GM19468 (cell line): ENCODE measurements at regions not wholly inside any gene's neighbourhood (a gene's known extent, or its start where the extent isn't known, plus 50 kb on each side); places are given as distances from the start of the nearest gene placed in this dataset.

Experiments
- ATAC-seq: cut with Tn5 transposase; IDR thresholded peaks from one replicate; pipeline ENCODE4 v1.9.1; 2021; ENCODE audit warnings: mild to moderate bottlenecking, moderate library complexity, moderate number of reproducible peaks; ENCODE audit not compliant: unreplicated experiment; ENCODE audit errors: extremely low read depth

DNA sequence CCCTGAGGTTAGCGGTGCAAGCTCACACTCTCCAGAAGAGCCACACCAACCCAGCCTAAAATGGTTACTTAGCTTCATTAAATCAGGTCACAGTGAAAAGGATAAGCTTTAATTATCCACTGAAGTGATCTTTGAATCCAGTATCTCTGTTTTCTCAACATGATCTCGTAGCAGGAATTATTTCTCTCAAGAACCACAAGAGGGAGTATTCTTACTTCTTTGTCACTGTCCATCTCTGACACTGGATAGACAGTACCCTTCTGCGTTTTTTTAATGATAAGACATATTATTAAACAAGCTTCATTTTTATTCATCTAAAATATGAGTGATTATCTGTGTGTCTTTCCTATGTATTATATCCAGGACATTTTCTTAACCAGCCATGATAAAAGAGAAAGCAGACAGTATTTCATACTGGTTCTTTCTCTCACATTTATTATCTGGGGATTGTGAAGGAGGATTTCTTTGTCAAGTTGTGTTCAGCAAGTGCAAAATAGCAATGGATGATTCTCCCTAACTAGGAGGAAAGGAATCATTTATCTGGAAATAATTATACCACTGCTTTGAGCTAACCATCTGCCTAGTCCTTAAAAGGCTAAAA lies 105.4 kb upstream of the CCDC54 start:
- ATAC-seq: peak; percentile 63

DNA sequence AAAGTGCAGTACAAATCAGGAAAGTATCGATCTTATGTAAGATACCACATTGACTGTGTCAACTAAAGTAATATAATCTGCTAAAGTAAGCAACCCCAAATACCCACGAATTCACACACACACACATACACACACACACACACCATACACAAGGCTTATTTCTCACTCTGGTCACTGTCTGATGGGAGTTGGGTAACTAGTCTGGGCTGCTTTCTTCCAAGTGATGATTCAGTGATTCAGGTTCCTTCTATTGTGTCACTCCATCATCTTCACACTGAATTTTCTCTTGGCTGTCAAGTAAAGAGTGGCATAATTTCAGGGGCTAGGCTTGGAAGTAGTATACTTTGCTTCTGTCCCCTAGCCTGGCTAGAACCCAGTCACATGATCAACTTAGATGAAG lies 104.8 kb upstream of the CCDC54 start:
- ATAC-seq: no peak

DNA sequence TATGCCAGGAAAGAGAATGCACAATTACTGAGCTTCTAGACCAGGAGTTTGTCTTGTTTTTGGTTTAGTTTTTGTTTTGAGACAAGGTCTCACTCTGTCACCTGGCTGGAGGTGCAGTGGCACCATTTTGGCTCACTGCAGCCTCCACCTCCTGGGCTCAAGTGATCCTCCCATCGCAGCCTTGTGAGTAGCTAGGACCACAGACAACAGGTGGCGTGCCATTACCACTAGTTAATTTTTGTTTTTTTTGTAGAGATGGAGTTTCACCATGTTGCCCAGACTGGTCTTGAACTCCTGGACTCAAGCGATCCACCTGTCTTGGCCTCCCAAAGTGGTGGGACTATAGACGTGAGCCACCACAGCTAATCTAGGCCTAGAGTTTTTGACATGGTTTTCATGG lies 104.4 kb upstream of the CCDC54 start:
- ATAC-seq: no peak

GRCh38 chr3:107273771-107274170 lies 103.5 kb upstream of the CCDC54 start:
- ATAC-seq: no peak

- ATAC-seq: no peak
Measured at GRCh38 chr3:107275511-107275910, 101.7 kb upstream of the CCDC54 start.

GRCh38 chr3:107283948-107284347 lies 93.3 kb upstream of the CCDC54 start:
- ATAC-seq: no peak

DNA sequence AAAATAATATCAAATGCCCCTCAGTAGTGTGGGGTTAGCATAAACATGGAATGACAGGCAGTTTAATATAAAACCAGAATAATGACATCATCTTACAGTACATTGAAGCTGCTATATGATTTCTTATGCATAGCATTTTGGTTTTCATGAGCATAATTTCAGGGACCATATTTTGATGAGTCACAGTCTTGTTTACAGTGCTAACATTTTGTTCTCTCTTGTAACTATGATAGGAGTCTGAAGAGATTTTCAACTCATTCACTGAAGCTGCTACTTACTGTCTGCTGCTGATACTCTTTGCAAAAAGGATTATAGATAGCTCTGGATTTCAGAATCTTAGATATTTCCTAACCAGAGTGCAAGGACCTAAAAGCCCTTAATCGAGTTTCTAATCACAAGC lies 92.6 kb upstream of the CCDC54 start:
- no peak for ATAC-seq

DNA sequence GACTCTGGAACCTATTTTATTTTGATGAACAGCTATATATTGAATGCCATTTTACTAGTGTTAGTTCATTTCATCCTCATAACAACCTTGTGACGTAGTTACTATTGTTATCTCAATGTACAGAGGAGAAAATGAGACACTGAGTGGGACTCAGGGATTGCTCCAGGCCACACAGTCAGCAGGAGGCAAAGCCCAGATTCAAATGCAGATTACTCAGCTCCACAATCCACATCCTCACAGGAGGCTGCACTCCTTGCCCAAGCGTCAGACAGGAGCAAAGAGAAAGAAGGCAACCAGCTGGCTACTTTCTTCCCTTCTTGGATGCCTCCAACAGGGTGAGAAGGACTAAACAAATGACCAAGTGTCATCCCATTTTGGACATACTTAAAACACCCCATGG lies 92.0 kb upstream of the CCDC54 start:
- no peak for ATAC-seq

DNA sequence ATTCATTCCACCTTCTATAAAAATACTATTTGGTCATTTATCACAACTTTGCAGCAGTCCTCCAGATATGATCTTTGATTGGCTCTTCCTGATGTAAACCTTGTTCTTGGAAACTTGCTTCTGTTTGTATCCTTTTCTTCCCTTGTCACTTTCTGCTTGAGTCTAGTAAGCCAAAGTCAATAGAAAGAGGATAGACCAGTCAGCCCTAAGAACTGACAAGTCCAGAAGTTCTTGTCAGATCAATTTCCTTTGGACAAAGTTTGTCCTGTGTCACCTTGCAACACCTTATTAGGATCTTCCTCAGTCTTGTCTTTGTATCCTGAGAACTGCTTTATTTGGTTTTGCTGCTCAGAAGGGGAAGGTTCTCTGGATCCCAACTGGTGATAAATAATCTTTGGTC lies 87.9 kb upstream of the CCDC54 start:
- ATAC-seq: no peak

GRCh38 chr3:107294117-107294516 lies 83.1 kb upstream of the CCDC54 start:
- ATAC-seq: no peak

DNA sequence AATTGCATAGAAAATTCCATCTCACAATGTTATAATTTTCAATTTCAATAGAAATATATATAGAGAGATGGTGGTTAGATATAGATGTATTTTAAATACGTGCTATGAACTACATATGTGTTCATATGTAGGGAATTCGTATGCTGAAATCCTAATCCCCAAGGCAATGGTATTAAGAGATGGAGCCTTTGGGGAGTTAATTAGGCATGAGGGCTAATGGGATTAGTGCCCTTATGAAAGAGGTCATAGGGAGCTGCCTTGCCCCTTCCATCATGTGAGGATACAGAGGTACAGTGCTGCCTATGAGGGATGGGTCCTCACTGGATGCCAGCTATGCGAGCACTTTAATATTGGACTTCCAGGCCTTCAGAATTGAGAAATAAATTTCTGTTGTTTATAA lies 79.6 kb upstream of the CCDC54 start:
- no peak for ATAC-seq

DNA sequence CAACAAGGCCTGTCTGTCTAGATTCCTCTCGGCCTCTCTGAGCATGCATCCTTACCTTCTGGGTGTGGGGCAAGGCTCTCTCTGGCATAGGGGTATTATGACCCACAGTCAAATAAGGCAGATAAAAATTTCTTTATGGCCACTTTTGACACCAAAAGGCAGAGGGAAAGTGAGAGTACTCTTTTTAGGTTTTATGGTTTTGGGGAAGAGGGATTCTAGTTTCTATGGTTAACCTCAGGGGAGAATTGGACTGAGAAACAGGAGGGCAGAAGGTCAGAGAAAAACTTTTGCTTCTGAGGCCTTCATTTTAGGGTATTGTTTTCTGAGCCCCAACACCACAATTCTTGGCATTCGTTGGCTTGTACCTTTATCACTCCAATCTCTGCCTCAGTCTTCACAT lies 70.0 kb upstream of the CCDC54 start:
- ATAC-seq: no peak

- ATAC-seq: no peak
Measured at GRCh38 chr3:107308716-107309115, 68.5 kb upstream of the CCDC54 start.

DNA sequence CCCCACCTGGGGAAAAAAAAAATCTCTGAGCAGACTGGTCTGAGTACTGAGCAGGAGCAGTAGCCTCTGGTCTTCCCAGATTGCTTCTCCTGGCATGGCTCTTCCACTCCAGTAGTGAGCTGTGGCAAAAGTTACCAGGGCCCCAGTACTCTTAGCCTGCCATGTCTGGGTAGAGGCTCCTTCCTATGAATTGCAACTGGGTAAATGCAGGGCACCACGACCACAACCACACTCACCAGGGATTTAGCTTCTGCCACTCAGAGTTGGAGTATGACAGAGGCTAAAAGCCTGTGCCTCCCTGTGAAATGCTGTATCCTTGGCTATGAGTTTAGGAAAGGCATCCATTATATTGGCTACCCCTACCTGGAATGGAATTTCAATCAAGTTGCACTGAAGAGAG lies 67.9 kb upstream of the CCDC54 start:
- ATAC-seq: no peak

DNA sequence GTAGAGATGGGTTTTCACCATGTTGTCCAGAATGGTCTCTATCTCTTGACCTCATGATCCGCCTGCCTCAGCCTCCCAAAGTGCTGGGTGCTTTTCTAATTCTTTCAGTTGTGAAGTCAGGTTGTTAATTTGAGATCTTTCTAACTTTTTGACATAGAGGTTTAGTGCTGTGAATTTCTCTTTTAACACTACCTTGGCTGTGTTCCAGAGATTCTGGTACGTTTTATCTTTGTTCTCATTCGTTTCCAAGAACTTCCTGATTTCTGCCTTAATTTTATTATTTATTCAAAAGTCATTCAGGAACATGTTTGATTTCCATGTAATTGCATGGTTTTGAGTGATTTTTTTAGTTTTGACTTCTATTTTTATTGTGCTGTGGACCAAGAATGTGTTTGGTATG lies 63.5 kb upstream of the CCDC54 start:
- ATAC-seq: no peak

GRCh38 chr3:107315141-107315540 lies 62.1 kb upstream of the CCDC54 start:
- no peak for ATAC-seq

DNA sequence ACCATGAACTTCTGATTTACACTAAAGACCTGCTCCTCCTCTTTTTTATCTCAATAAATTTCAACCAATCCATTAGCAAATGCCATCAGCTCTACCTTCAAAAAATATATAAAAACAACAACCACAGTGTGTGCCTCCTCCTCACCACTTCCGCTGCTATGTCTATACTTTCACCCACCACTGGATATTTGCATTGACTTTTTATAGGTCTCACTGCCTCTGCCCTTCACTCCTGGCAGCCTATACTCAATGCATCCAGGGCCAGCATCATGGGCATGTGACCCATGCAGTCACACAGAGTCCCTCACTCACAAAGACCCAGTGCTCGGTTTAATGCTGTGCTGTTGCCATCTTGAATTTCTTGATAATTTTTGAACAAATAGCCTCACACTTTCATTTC lies 53.5 kb upstream of the CCDC54 start:
- ATAC-seq: no peak

GRCh38 chr3:107325446-107325845 lies 51.8 kb upstream of the CCDC54 start:
- no peak for ATAC-seq
